ENCODE measurements at regions not wholly inside any gene's neighbourhood (a gene's known extent, or its start where the extent isn't known, plus 50 kb on each side); places are given as distances from the start of the nearest gene placed in this dataset.

DNA sequence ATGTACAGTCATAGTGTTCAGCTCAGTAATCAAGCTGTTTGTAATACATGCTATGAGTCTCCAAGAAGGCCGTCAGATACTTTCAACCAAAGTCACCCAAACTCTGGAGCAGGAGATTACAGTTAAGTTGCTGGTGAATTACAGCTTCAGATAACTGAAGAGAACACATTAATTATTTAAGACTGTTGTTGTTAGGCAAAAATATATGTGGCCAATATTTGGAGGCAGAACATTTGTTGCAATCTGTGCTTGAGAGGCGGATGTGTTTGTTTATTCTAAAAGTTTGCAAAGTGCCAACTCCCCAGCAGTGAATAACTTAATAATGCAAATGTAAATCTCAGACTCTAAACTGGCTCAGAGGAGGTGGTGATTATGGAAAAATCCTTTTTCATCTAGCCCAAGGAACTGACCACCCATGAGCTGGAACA, 300.7 kb upstream of the TBX3 start:
- TF ChIP-seq CTCF (IDR thresholded peaks at IDR 0.05; ENCODE audit: low read depth, low read length, missing input control) (no peak), RXRA (IDR thresholded peaks at IDR 0.05) (no peak), MAX (IDR thresholded peaks at IDR 0.05) (no peak), FOXA2 (IDR thresholded peaks at IDR 0.05) (no peak), GABPA (IDR thresholded peaks at IDR 0.05 in 1 of 2, conservative IDR thresholded peaks at IDR 0.05 in 1 of 2) (no peak), RAD21 (IDR thresholded peaks at IDR 0.05) (no peak)

All from liver (tissue), 3 donors.